Mesenteric fat pad (tissue), 1 donor: ENCODE measurements at regions not wholly inside any gene's neighbourhood (a gene's known extent, or its start where the extent isn't known, plus 50 kb on each side); places are given as distances from the start of the nearest gene placed in this dataset.
"Not testable (repeated sequence)": the region's sequence is repeated elsewhere in the genome, so short reads cannot be mapped to it uniquely, and the experiment has no call there.

Experiments
- DNase-seq: peaks from one replicate; pipeline ENCODE4 v3.0.0-alpha.2; 2020; ENCODE audit warnings: low spot score
- donor health status: DM: yes; HTN: yes; CAD: no.

- no peak for DNase-seq
These were observed 223.7 kb upstream of the FAM78B start for GRCh38 chr1:166390366-166391033.

DNA sequence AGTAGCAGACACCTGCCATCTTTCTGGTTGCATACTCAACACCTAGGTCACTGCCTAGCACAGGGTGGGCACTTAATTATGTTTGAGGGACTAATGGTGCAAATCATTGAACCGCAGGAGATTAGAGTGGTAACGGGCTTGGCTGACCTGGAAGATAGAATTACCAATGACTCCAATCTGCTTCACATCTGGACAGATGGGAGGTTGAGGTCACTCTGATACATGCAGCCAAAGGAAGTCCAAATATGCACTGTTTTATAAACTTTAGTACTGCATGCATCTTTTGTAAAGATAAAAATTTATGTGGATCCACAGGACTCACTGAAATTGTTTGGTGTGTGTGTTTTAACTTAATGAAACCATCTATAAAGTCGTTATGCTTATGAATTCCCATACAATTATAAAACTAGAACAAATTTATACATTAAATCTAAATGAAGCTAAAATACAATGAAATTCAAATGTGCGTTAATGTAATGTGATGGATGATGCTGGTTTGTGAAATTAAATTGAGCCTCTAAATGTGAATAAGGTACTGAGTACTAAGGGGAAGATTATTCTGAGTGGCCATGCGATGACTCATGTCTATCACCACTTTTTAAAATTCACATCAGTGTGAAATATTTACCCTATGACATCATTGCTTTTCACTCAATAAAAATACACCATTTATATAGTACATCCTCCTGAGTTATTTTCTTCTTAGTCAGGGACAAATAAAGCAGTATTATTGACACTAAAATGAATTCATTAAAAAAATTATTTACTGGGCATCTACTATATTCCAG is 224.7 kb upstream of the FAM78B start:
- no peak for DNase-seq

- no peak for DNase-seq
These were observed 228.9 kb upstream of the FAM78B start for GRCh38 chr1:166395729-166396128.

DNA sequence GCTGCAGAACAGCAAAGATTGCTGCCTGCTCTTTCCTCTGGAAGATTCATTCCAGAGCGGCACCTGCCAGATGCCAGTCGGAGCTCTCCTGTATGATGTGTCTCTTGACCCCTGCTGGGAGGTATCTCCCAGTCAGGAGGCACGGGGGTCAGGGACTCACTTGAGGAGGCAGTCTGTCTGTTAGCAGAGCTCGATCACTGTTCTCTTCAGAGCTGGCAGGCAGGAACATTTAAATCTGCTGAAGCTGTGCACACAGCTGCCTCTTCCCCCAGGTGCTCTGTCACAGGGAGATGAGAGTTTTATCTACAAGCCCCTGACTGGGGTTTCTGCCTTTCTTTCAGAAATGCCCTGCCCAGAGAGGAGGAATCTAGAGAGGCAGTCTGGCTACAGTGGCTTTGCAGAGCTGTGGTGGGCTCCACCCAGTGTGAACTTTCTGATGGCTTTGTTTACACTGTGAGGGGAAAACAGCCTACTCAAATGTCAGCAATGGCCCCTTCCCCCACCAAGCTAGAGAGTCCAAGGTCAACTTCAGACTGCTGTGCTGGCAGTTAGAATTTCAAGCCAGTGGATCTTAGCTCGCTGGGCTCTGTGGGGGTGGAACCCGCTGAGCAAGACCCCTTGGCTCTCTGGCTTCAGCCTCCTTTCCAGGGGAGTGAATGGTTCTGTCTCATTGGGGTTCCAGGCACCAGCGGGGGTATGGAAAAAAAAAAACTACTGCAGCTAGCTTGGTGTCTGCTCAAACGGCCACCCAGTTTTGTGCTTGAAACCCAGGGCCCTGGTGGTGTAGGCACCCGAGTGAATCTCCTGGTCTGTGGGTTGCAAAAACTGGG is 242.7 kb upstream of the FAM78B start:
- DNase-seq, result not testable (repeated sequence)

DNA sequence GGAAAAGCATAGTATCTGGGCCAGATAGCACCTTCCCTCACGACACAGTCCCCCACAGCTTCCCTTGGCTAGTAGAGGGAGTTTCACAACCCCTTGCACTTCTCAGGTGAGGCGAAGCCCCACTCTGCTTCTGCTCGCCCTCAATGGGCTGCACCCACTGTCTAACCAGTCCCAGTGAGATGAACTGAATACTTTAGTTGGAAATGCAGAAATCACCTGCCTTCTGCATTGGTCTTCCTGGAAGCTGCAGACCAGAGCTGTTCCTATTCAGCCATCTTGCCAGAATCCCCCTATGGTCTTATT is 243.2 kb upstream of the FAM78B start:
- no peak for DNase-seq

DNA sequence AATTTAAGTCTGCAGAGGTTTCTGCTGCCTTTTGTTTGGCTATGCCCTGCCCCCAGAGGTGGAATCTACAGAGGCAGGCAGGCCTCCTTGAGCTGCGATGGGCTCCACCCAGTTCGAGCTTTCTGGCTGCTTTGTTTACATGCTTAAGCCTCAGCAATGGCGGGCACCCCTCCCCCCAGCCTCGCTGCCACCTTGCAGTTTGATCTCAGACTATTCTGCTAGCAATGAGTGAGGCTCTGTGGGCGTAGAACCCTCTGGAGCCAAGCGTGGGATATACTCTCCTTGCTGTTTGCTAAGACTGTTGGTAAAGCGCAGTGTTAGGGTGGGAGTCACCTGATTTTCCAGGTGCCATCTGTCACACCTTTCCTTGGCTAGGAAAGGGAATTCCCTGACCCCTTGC is 250.0 kb upstream of the FAM78B start:
- DNase-seq, result not testable (repeated sequence)

- DNase-seq, result no peak
These were observed 251.6 kb upstream of the FAM78B start for GRCh38 chr1:166418344-166418933.

GRCh38 chr1:166422586-166422985 is 255.8 kb upstream of the FAM78B start:
- DNase-seq, result not testable (repeated sequence)

DNA sequence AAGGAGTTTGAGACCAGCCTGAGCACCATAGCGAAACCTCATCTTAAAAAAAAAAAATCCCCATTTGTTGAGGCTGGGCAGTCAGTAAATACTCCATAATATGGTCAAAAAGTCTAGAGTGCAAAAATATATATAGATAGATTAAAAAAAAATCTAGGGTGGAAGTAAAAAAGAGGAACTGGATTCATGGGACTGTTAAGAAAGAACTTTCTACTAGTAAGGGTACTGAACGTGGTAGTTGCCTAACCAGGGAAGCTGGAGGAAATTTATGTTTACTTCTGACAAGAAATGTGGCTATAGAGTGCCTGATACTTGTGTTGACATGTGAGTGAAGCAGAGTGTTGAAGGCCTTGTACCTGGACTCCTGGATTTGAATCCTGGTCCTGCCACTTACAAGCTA is 265.9 kb upstream of the FAM78B start:
- DNase-seq, result no peak

DNA sequence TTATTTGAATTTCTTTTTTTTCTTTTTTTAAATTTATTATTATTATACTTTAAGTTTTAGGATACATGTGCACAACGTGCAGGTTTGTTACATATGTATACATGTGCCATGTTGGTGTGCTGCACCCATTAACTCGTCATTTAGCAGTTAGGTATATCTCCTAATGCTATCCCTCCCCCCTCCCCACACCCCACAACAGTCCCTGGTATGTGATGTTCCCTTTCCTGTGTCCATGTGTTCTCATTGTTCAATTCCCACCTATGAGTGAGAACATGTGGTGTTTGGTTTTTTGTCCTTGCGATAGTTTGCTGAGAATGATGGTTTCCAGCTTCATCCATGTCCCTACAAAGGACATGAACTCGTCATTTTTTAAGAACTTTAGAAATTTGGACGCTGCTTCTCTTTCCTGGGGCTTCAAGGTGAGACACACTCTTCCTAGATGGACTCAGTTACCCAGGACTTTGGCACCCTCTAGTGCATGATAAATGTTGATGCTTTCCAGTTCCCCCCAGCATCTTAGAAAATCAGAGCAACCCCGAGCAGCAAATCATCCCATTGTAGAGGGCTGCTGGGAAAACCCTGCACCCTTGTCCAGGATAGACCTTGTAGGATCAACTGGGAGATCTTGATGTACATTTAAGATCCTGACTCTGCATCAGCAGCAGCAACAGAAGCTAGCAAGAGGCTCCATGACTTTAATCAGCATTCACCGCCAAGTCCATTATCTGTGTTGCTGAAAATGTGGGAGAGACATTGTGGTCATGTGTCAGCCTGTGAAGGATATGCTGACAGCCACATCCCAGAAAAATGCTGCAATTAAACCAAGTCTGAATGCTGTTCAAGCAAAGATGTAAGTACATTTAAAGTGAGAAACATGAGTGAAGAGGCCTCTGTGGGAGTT is 266.9 kb upstream of the FAM78B start:
- DNase-seq, result not testable (repeated sequence)

DNA sequence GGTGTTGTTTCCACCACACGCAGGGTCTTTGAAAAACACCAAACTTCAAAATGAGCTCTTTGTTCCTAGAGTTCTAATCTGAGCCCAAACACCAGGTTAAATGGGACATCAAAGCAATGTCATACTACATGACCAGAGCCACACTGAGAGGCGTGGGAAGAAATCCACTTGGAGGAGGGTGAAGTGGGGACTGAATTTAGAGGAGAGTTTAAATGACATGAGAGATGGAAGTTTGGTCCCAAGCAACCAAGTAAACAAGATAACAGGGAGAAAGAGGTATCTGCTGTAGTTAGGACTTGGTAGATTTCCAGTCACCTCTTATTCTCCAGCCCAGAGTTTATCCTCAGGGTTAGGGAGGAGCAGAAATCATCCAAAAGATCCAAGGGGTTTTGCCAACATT is 290.9 kb upstream of the FAM78B start:
- DNase-seq, result no peak

GRCh38 chr1:166464333-166464732 is 297.5 kb upstream of the FAM78B start:
- DNase-seq, result no peak

- DNase-seq, result no peak
These were observed 303.2 kb upstream of the FAM78B start for GRCh38 chr1:166470014-166470413.

DNA sequence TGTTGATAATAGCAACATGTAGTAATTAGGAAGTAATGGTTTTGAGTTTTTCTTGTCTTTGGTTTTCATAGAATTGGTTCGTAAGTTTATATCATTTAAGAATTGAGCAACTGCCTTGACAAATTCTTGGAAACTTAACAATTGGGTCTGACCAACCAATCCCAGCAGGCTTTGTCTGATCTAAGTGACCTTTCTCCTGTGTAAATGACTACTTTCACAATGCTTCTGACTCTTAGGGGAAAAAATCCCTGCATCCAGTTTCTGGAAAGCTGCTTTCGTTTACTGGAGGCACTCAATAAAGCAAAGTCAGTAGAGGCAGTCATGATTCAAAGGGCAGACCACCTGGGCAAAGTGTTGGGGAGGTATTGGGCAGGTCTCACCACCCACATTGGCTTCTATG is 303.6 kb upstream of the FAM78B start:
- no peak for DNase-seq

DNA sequence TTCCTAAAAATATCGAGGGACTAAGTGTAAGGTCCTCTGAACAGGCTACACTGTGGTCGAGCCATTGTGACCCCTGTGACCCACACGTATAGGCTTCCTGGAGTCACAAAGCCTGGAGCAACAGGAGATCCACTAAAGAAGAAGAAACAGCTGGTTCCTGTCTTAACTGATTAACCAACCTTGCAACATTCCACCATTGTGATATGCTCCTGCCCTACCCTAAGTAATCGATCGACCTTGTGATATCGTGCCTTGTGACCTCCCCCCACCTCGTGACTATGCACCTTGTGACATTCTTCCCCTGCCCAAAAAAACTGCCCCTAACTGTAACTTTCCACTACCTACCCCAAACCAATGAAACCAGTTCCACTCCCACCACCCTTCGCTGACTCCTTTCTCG is 304.6 kb upstream of the FAM78B start:
- DNase-seq, result no peak

GRCh38 chr1:166479052-166479631 is 312.3 kb upstream of the FAM78B start:
- no peak for DNase-seq

GRCh38 chr1:166484471-166484870 is 317.7 kb upstream of the FAM78B start:
- no peak for DNase-seq

DNA sequence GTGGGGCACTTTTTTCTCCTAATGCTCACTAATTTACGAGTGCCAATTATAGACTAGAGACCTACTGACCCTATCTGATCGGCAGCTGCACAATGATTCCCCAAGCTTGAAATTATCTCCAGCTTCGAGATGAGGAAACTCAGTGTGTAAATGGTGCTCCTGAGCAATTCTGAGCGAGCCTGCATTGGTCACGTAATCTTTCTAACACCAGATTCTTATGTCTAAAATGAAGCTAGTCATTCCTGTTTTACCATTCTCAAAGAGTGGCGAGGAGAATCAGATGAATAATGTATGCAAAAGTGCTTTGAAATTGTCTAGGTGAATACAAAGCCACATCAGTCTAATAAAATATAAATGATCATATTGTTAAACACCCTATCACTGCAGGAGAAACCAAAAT is 318.1 kb upstream of the FAM78B start:
- no peak for DNase-seq

- no peak for DNase-seq
These were observed 318.8 kb upstream of the FAM78B start for GRCh38 chr1:166485620-166486019.

- no peak for DNase-seq
These were observed 321.5 kb upstream of the FAM78B start for GRCh38 chr1:166488327-166488726.

GRCh38 chr1:166489356-166489669 is 322.5 kb upstream of the FAM78B start:
- no peak for DNase-seq
